Sigmoid colon (tissue), 6 donors: ENCODE measurements at regions not wholly inside any gene's neighbourhood (a gene's known extent, or its start where the extent isn't known, plus 50 kb on each side); places are given as distances from the start of the nearest gene placed in this dataset.
"Not testable (repeated sequence)": the region's sequence is repeated elsewhere in the genome, so short reads cannot be mapped to it uniquely, and the experiment has no call there.

Experiments used
- DNase-seq: peaks from one replicate; pipeline ENCODE4 v3.0.0-alpha.2; 2019
- H3K27ac ChIP-seq, 4 donors: fragments of 200-600 bp; sonication (generic); one replicate each; pipeline ENCODE4 v1.5.1; 2016 to 2019; ENCODE audit warnings: mild to moderate bottlenecking in 1 of 4
- H3K27me3 ChIP-seq, 3 donors: fragments of 200-600 bp; sonication (generic); one replicate each; pipeline ENCODE4 v1.5.1; 2019; ENCODE audit warnings: mild to moderate bottlenecking in 1 of 3
- H3K36me3 ChIP-seq, 4 donors: fragments of 200-600 bp; sonication (generic); one replicate each; pipeline ENCODE4 v1.5.1; 2016 to 2019
- H3K4me1 ChIP-seq, 4 donors: fragments of 200-600 bp; sonication (generic); one replicate each; pipeline ENCODE4 v1.5.1; 2017 to 2019
- H3K4me3 ChIP-seq, 4 donors: fragments of 200-600 bp; sonication (generic); one replicate each; pipeline ENCODE4 v1.5.1; 2017 to 2019; ENCODE audit warnings: mild to moderate bottlenecking in 2 of 4, moderate library complexity in 1 of 4
- H3K9me3 ChIP-seq, 4 donors: fragments of 200-600 bp in 3 of 4; sonication (generic) in 3 of 4; one replicate each; pipeline versions ENCODE4 v1.5.1 to v1.6.1; 2013 to 2019
- EP300 ChIP-seq, 4 donors: sonication (generic); formaldehyde crosslinking; IDR thresholded peaks; one replicate each; pipeline ENCODE4 v1.6.1; 2017; ENCODE audit warnings: antibody characterized with exemption in 4 of 4
- POLR2A ChIP-seq, 2 donors: fragments of 450-650 bp; IDR thresholded peaks; one replicate each; pipeline ENCODE4 v1.6.1; 2016; ENCODE audit warnings: antibody characterized with exemption in 2 of 2, mild to moderate bottlenecking in 2 of 2, moderate library complexity in 2 of 2
- POLR2AphosphoS5 ChIP-seq, 4 donors: sonication (generic); formaldehyde crosslinking; IDR thresholded peaks; one replicate each; pipeline ENCODE4 v1.6.1; 2017; ENCODE audit warnings: antibody characterized with exemption in 4 of 4
- WGBS, 2 donors: extraction: QIAGEN DNeasy Blood & Tissue Kit; methylation state at CpG; one replicate each; pipeline ENCODE4 v1.1.7; 2013; 5-methylcytosine and 5-hydroxymethylcytosine counted together
- intact Hi-C: fragments of 100-400 bp; cut with DNase I; formaldehyde crosslinking; loops from one replicate; pipeline ENCODE4 v1.15.1; 2023
- TF ChIP-seq, protein P1 (sequence below), 4 experiments: fragments of 450-650 bp in 3 of 4; fragments of 200-600 bp in 1 of 4; IDR thresholded peaks; one replicate each; pipeline ENCODE4 v1.5.1; 2016 to 2019; ENCODE audit warnings: antibody characterized with exemption in 4 of 4, mild to moderate bottlenecking in 3 of 4, moderate library complexity in 2 of 4
- donor health status: healthy with polysubstance abuse.
- donor health status: healthy.

DNA sequence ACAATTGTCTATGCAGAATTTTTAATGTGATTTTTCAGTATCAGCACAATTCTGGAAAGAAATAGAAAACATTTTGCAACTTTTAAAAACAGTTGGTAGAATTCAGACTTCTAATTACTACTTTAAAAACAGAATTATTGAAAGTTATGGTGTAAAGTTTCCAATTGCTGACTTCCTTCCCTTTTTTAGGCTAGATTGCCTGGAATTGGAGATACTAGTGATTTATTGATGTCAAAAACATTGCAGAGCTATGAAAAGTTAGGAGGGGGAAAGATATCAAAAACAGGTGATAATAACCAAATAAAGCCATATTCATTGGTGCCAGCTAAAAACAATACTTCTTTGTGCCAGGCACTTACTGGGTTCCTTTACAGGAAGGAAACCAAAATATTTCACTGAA lies 485.5 kb downstream of the TMEM135 start:
- no peak for DNase-seq
- no peak overlapping the region for H3K4me3 ChIP-seq
- H3K9me3 ChIP-seq: peaks cover 0 to 5% (median 0%) of the 10 kb centered on the region in 4 donors
- H3K4me1 ChIP-seq: no peaks in the 10 kb centered on the region
- no peak overlapping the region for H3K27ac ChIP-seq
- intact Hi-C loops: no loop called here
- TF ChIP-seq POLR2A (IDR thresholded peaks at IDR 0.05) (no peak), EP300 (IDR thresholded peaks at IDR 0.05) (no peak), POLR2AphosphoS5 (IDR thresholded peaks at IDR 0.05) (no peak)
- TF ChIP-seq, protein P1, sequence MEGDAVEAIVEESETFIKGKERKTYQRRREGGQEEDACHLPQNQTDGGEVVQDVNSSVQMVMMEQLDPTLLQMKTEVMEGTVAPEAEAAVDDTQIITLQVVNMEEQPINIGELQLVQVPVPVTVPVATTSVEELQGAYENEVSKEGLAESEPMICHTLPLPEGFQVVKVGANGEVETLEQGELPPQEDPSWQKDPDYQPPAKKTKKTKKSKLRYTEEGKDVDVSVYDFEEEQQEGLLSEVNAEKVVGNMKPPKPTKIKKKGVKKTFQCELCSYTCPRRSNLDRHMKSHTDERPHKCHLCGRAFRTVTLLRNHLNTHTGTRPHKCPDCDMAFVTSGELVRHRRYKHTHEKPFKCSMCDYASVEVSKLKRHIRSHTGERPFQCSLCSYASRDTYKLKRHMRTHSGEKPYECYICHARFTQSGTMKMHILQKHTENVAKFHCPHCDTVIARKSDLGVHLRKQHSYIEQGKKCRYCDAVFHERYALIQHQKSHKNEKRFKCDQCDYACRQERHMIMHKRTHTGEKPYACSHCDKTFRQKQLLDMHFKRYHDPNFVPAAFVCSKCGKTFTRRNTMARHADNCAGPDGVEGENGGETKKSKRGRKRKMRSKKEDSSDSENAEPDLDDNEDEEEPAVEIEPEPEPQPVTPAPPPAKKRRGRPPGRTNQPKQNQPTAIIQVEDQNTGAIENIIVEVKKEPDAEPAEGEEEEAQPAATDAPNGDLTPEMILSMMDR (IDR thresholded peaks at IDR 0.05): no peak
- H3K36me3 ChIP-seq: no peaks in the 10 kb centered on the region
- H3K27me3 ChIP-seq: no peaks in the 10 kb centered on the region

DNA sequence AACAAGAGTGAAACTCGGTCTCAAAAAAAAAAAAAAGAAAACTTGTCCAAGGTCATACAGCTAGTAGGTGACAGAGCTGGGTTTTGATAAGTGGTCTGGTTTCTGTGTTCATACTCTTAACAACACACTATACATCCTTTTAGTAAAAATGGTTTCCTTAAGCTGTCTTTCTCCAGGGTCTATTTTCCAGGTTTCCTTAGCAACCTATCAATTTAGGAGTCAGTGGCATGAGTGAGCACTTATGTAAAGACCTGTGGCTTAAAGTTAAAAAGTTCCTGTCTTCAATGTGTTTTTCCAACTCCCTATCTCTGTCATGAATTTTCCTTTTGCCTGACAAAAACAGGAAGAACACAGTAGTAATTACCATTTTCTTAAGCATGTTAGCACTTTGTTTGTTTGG lies 480.5 kb downstream of the TMEM135 start:
- no peaks in the 10 kb centered on the region for H3K27me3 ChIP-seq
- H3K4me1 ChIP-seq: no peaks in the 10 kb centered on the region
- no peaks in the 10 kb centered on the region for H3K9me3 ChIP-seq
- no peak for DNase-seq
- no peak overlapping the region for H3K4me3 ChIP-seq
- no peaks in the 10 kb centered on the region for H3K36me3 ChIP-seq
- intact Hi-C loops: no loop called here
- 87 to 100% methylated on average over 1 of the region's 1 CpG for whole genome bisulfite sequencing, 2 donors
- TF ChIP-seq, protein P1 (IDR thresholded peaks at IDR 0.05): no peak
- no peak for TF ChIP-seq POLR2AphosphoS5 (IDR thresholded peaks at IDR 0.05)
- no peak for TF ChIP-seq EP300 (IDR thresholded peaks at IDR 0.05)
- no peak for TF ChIP-seq POLR2A (IDR thresholded peaks at IDR 0.05)
- no peak overlapping the region for H3K27ac ChIP-seq

DNA sequence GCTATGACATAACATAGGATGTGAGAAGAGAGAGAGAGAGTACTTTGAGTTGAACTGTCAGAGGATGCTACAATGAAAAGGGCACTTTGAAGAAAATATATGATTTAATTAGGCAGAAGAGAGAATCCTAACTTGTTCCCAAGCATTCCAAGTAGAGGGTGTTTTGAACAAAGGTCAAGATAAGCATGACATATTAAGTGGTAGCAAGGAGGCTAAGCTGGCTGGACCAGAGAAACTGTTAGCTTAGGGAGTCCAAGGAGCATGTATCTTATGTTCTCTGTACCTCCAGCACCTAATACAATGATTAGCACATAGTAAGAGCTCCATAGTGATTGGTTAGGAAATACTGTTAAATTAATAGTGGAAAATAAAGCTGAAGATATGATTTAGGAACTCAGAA lies 479.6 kb downstream of the TMEM135 start:
- Histone ChIP-seq H3K4me3 (no peak overlapping the region), H3K27me3 (no peaks in the 10 kb centered on the region), H3K36me3 (no peaks in the 10 kb centered on the region), H3K27ac (no peak overlapping the region), H3K9me3 (no peaks in the 10 kb centered on the region), H3K4me1 (no peaks in the 10 kb centered on the region)
- no peak for DNase-seq
- TF ChIP-seq POLR2AphosphoS5 (IDR thresholded peaks at IDR 0.05): no peak
- TF ChIP-seq, protein P1 (IDR thresholded peaks at IDR 0.05): no peak
- no peak for TF ChIP-seq EP300 (IDR thresholded peaks at IDR 0.05)
- TF ChIP-seq POLR2A (IDR thresholded peaks at IDR 0.05): no peak
- intact Hi-C loops: no loop called here

DNA sequence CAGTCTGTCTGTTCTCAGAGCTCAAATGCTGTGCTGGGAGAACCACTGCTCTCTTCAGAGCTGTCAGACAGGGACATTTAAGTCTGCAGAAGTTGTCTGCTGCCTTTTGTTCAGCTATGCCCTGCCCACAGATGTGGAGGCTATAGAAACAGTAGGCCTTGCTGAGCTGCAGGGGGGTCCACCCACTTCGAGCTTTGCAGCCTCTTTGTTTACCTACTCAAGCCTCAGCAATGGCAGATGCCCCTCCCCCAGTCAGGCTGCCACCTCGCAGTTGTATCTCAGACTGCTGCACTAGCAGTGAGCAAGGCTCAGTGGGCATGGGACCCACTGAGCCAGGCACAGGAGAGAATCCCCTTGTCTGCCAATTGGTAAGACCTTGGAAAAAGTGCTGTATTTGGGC lies 470.0 kb downstream of the TMEM135 start:
- WGBS, 2 donors: 35 to 45% methylated on average over 2 of the region's 2 CpGs
- intact Hi-C loops, H3K9me3 ChIP-seq, H3K36me3 ChIP-seq, H3K27me3 ChIP-seq, H3K27ac ChIP-seq, H3K4me1 ChIP-seq, DNase-seq, H3K4me3 ChIP-seq: not testable (repeated sequence)

DNA sequence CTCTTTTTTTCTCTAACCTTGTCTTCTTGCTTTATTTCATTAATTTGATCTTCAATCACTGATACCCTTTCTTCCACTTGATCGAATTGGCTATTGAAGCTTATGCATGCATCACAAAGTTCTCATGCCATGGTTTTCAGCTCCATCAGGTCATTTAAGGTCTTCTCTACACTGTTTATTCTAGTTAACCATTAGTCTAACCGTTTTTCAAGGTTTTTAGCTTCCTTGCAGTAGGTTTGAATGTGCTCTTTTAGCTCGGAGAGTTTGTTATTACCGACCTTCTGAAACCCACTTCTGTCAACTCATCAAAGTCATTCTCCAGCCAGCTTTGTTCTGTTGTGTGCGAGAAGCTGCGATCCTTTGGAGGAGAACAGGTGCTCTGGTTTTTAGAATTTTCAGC lies 469.2 kb downstream of the TMEM135 start:
- H3K36me3 ChIP-seq, DNase-seq, H3K4me1 ChIP-seq, H3K9me3 ChIP-seq, H3K27ac ChIP-seq, H3K4me3 ChIP-seq, intact Hi-C loops, H3K27me3 ChIP-seq: not testable (repeated sequence)
- WGBS, 2 donors: 24 to 71% methylated on average over 6 of the region's 6 CpGs

DNA sequence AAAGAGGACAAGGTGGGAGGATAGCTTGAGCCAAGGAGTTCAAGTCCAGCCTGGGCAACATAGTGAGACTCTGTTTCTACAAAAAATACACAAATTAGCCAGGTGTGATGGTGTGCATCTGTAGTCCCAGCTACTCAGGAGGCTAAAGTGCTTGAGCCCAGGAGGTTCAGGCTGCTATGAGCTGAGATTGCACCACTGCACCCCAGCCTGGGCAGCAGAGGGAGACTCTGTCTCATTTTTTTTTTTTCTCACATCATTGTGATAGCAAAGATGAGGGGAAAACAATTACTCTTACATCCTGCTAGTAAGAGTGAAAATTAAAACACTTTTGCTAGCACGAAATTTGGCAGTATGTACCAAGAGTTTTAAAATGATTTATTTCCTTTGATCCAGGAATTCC lies 463.7 kb downstream of the TMEM135 start:
- H3K27ac ChIP-seq: no peak overlapping the region
- H3K4me3 ChIP-seq: no peak overlapping the region
- no peaks in the 10 kb centered on the region for H3K9me3 ChIP-seq
- 73 to 78% methylated on average over 1 of the region's 1 CpG for WGBS, 2 donors
- DNase-seq: no peak
- TF ChIP-seq POLR2AphosphoS5 (IDR thresholded peaks at IDR 0.05): no peak
- TF ChIP-seq EP300 (IDR thresholded peaks at IDR 0.05): no peak
- no peak for TF ChIP-seq POLR2A (IDR thresholded peaks at IDR 0.05)
- TF ChIP-seq, protein P1 (IDR thresholded peaks at IDR 0.05): no peak
- no peaks in the 10 kb centered on the region for H3K4me1 ChIP-seq
- no peaks in the 10 kb centered on the region for H3K36me3 ChIP-seq
- H3K27me3 ChIP-seq: no peaks in the 10 kb centered on the region
- intact Hi-C loops: no loop called here

DNA sequence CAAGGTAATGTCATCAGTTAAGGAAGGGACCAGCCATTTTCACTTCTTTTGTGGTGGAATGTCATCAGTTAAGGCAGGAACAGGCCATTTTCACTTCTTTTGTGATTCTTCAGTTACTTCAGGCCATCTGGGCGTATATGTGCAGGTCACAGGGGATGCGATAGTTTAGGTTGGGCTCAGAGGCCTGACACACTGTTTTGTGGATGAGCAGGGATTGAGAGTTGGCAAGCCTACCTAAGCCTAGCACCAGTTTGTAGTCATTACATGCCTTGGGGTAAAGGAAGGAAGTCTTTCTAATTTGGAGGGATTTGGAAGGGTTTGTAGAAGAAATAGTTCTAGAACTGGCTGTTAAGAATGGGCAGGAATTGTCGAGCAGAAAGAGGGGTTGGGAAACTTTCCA lies 457.2 kb downstream of the TMEM135 start:
- H3K4me1 ChIP-seq, H3K4me3 ChIP-seq, H3K27ac ChIP-seq, H3K36me3 ChIP-seq, DNase-seq, H3K27me3 ChIP-seq, H3K9me3 ChIP-seq, intact Hi-C loops: not testable (repeated sequence)
- 95 to 97% methylated on average over 3 of the region's 3 CpGs for WGBS, 2 donors

DNA sequence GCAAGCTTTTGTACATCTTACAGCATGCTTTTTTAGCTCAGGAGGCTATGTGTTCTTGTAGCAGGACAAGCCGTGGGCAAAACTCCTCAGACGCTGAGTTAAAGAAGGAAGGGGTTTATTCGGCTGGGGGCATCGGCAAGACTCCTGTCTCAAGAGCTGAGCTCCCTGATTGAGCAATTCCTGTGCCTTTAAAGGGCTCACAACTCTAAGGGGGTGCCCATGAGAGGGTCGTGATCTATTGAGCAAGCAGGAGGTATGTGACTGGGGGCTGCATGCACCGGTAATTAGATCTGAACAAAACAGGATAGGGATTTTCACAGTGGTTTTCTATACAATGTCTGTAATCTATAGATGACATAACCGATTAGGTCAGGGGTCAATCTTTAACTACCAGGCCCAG lies 456.3 kb downstream of the TMEM135 start:
- H3K9me3 ChIP-seq, intact Hi-C loops, H3K36me3 ChIP-seq, H3K4me3 ChIP-seq, DNase-seq, H3K27me3 ChIP-seq, H3K4me1 ChIP-seq, H3K27ac ChIP-seq: not testable (repeated sequence)
- WGBS, 2 donors: 76 to 83% methylated on average over 7 of the region's 7 CpGs
